DMS 273 treated with DMSO at 0.1 percent for 48 hours (cell line): ENCODE measurements at regions not wholly inside any gene's neighbourhood (a gene's known extent, or its start where the extent isn't known, plus 50 kb on each side); places are given as distances from the start of the nearest gene placed in this dataset.

Experiments
- DNase-seq: peaks from one replicate; lab custom pipeline; 2025; lab: John Stamatoyannopoulos, UW

DNA sequence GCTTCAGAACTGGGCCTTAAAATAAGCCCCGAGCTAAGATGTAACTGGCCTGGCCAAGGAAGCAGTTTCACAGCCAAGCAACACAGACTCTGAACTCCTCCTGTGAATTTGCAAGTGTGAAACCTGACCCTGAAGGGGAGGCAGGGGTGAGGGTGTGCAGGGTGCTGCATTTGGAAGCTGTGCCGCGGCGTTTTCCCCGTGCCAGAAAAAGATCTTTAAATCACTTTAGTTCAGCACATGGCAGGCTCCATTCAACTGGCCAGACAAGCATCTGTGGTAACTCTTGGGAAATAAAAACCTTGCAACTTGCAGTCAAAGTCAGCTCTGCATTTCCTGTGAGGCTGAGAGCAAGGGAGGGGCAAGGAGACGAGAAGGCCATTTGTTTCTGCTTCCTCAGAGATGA lies 209.3 kb upstream of the SOX11 start:
- no peak for DNase-seq

GRCh38 chr2:5484868-5485267 lies 207.3 kb upstream of the SOX11 start:
- no peak for DNase-seq

DNA sequence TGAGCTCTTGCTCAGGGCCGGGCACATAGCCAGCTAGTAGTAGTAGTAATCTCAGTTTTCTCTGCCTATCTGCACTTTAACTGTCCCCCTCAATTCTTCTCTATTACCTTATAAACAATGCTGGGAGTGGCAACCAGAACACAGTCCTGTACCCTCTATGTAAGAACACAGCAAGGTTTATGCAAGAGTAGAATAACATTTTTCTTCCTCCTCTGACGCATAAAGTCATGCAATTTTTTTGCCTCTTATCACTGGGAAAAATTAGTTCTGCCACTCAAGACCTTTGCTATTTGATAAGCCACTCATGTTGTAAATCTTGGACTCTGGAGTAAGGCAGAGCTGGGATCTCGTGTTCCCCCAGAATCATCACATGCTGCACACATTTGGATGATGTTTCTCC lies 200.7 kb upstream of the SOX11 start:
- DNase-seq = no peak

DNA sequence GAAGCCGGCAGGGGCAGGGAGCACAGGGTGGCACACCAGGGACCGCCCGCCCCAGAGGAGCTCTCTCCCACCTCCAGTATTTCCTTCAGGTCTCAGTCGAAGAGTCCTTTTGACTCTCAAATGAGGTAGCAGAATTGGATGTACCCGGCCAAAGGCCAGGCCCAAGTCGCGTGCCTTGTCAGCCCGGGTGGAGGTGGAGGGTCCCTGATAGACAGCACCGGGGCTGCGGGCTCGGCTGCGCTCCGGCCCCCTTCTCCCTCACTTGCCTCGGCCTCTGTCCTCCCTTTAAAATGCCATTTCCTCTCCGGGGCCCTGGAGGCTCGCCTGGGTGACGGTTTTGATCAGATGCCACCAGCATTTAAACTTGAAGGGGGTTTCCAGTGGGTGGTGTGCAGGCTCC lies 198.9 kb upstream of the SOX11 start:
- no peak for DNase-seq

- DNase-seq = no peak
These were observed 198.0 kb upstream of the SOX11 start for GRCh38 chr2:5494212-5494611.

DNA sequence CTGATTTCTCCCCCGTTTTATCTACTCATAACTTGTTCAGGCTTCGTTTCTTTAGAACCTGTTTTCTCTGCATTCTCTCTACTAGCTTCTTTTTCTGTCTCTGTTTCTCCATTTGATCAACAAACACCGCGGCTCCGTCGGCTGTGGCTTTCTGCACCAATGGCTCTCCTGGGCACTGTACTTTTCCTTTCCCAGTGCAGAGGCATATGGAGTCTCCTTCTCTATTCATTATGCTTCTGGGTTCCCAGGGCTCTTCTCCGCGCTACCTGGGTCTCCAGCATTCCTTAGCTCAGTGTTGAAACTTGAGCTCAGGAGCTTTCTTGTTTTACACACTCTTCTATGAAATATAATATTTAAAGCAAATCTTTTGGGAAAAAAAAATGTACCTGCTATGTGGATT lies 196.6 kb upstream of the SOX11 start:
- no peak for DNase-seq

DNA sequence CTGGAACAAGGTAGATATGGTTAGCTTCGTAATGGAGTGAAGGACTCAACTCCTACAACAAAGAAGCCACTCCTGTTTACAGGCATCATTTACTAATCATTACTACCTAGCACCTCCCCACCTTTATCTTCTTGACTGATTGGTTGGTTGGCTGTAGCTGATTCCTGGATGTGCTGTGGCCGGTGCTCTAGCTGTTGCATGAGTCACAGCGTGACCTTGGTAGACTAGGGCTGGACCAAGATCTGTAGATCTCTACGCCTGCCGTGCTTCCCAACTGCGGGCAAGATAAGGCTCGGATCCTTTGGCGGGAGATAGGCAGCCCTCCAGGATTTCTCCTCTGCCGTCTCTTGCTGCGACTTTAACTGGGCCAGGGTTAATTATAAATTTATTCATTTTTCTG lies 194.3 kb upstream of the SOX11 start:
- DNase-seq = no peak

GRCh38 chr2:5501807-5502206 lies 190.4 kb upstream of the SOX11 start:
- no peak for DNase-seq

DNA sequence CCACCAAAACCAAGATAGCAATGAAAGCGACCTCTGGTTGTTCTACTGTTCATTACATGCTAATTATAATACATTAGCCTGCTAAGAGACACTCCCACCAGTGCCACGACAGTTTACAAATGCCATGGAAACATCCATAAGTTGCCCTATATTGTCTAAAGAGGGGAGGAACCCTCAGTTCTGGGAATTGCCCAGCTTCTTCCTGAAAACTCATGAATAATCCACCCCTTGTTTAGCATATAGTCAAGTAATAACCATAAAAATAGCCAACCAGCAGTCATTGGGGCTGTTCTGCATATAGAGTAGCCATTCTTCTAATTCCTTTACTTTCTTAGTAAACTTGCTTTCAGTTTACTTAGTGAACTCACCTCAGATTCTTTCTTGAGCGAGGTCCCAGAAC lies 189.8 kb upstream of the SOX11 start:
- DNase-seq = no peak

GRCh38 chr2:5504756-5505155 lies 187.4 kb upstream of the SOX11 start:
- no peak for DNase-seq

DNA sequence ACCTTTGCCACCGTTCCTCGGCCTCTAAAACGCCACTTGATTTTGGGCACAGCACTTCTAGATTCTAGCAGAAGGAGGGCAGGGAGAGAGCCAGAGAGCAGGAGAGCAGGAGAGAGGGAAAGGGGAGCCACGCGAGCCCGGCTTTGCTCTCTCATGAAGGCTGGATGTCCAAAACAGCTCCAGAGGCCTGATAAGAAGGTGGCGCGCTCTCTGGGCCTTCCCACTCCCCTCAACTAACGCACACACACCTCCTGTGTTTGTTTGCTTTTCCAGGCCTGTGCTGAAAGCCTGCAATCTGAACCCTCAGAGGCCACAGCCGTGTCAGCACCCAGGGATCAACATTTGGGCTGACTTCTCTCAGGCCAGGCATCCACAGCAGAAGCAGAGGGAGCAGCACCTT lies 184.8 kb upstream of the SOX11 start:
- DNase-seq = no peak

DNA sequence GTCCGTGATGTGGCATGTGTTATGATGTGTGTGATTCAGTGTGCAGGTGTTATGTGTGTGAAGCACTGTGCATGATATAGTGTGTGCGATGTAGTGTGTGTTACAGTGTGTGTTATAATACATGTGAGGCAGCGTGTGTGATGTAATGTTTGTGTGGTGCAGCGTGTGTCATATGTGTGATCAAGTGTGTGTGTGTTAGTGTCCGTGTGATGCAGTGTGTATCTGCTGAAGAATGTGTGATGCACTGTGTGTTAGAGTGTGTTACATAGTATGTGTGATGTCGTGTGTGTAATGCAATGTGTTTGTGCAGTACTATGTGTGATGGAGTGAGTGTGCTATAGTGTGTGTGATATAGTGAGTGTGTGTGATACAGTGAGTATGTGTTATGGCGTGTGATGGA lies 182.8 kb upstream of the SOX11 start:
- no peak for DNase-seq

DNA sequence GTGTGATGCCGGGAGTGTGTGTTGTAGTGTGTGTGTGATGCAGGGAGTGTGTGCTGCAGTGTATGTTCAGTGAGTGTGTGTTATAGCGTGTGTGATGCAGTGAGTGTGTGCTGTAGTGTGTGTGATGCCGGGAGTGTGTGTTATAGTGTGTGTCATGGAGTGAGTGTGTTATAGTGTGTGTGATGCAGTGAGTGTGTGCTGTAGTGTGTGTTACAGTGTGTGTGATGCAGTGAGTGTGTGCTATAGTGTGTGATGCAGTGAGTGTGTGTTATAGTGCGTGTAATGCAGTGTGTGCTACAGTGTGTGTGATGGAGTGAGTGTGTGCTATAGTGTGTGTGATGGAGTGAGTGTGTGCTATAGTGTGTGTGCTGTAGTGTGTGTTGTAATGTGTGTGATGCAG lies 182.1 kb upstream of the SOX11 start:
- no peak for DNase-seq

GRCh38 chr2:5515693-5516092 lies 176.5 kb upstream of the SOX11 start:
- DNase-seq = no peak

DNA sequence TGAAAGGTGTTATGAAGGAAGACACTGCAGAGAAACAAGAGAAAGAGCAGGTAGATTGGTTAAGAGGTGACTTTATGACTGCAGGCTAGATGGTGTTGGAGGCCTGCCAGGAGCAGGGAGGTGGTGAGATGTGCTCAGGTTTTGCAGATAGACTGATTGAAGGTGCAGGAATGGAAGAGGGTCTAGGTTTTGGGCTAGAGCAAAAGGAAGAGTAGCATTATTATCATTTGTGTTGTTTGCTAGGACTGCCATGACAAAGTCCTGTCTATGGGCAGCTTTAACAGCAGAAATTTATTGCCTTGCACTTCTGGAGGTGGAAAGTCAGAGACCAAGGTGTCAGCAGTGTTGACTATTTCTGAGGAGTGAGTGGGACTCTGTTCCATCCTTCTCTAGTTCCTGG lies 172.9 kb upstream of the SOX11 start:
- DNase-seq = no peak

- no peak for DNase-seq
These were observed 171.7 kb upstream of the SOX11 start for GRCh38 chr2:5520463-5520972.

- no peak for DNase-seq
These were observed 170.7 kb upstream of the SOX11 start for GRCh38 chr2:5521461-5521860.

DNA sequence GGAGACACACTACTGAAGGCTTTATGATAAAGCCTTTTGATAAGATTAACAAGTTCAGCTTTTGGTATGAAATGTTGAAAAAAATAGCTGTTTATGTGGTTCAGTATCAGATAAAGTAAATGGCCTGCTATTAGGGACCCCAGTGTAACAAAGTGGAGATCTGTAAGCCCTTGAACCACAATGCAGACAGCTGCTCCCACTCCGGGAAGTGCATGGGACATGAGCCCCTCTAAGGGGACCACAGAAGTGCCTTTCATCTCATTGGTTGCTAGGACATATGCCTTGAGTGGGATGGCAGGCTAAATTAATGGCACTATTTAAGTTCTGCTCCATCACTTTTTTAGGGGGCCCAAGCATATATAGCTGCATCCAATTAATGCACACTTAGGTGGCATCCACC lies 167.6 kb upstream of the SOX11 start:
- DNase-seq = no peak

DNA sequence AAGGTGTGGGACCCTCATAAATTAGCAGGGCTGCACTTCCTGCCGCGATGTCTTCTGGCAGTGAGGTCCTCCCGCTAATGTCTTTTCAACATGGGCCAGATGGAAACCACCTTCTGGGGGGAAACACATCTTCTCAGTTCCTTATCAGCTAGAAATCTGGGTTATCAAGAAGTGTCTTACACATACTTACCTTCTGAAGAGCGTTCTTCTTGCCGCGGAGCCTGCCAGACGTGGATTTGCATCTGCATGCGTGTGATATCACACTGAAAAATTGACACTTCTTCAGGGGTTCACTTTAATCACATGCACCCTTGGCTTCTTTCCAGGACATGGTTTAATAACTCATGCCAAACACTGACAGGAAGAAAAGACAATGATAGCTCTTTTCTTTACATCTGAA lies 163.5 kb upstream of the SOX11 start:
- DNase-seq = no peak

GRCh38 chr2:5530011-5530696 lies 162.0 kb upstream of the SOX11 start:
- peak; percentile 1 for DNase-seq

DNA sequence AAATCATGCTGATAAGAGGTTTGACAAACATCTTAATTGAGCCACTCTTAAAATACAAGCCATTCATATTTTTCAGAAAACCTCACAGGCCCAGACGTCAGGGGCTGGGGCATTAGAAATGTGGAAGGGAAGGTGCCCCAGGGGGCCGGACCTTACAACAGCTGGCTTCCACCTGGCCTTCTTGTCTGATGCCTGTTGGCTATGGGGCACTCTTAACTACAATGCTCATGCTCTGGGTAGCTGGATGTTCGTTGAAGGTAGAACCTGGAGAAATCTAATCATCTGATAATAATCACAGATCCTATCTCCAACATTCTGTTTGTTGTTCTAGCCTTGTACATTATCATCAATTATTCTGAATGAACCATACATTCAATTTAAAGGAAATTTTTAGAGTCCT lies 156.9 kb upstream of the SOX11 start:
- no peak for DNase-seq

GRCh38 chr2:5537180-5537688 lies 154.9 kb upstream of the SOX11 start:
- DNase-seq = no peak

- no peak for DNase-seq
These were observed 153.9 kb upstream of the SOX11 start for GRCh38 chr2:5538313-5538712.

DNA sequence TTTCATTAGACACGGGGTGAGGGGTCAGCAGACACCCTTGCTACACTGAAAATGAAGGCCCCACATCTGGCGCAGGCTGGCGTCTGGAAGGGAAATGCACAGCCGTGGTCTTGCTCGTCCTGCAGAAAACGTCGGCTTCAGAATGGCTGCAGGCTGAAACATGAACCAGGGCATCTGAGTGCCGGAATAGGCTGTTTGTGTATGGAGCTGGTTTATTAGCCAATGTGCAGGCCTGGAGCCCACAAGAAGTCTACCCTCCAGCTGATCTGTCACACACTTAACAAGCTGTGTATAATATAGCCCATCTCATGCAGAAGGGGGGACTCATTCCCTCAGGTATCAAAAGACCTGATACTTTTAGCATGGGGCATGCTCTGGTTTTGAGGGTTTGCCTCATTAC lies 153.4 kb upstream of the SOX11 start:
- DNase-seq = no peak
